ENCODE measurements at regions not wholly inside any gene's neighbourhood (a gene's known extent, or its start where the extent isn't known, plus 50 kb on each side); places are given as distances from the start of the nearest gene placed in this dataset.

GRCh38 chr10:84029840-84030239, 109.5 kb upstream of the GHITM start:
- TF ChIP-seq EZH2 (IDR thresholded peaks at IDR 0.05; ENCODE audit: insufficient read depth, low read length) (no peak), CTCF (IDR thresholded peaks at IDR 0.05; ENCODE audit: insufficient read depth, low read depth, low read length) (no peak)
